ENCODE measurements at regions not wholly inside any gene's neighbourhood (a gene's known extent, or its start where the extent isn't known, plus 50 kb on each side); places are given as distances from the start of the nearest gene placed in this dataset.
"Not testable (repeated sequence)": the region's sequence is repeated elsewhere in the genome, so short reads cannot be mapped to it uniquely, and the experiment has no call there.

DNA sequence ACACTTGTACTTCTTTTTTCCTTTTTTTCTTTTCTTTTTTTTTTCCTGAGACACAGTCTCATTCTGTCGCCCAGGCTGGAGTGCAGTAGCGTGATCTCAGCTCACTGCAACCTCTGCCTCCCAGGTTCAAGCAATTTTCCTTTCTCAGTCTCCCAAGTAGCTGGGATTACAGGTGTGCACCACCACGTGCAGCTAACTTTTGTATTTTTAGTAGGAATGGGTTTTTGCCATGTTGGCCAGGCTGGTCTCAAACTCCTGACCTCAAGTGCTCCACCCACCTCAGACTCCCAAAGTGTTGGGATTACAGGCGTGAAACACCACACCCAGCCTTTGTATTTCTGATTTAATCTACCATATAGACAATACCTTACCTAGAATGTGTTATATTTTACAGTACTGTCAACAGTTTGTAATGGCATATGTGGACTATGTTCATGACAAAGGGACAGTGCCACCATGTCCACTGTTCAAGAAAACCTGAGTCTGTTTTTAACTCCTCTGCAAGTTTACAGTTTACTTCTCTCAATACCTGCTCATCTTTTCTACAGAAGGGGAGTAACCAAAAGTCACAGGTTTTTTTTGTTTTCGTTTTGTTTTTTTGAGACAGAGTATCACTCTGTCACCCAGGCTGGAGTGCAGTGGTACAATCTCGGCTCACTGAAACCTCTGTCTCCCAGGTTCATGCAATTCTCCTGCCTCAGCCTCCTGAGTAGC, 223.9 kb upstream of the KLF14 start:
- H3K36me3 ChIP-seq (ENCODE audit: control insufficient read depth, insufficient read depth, low read length); H3K27ac ChIP-seq (ENCODE audit: low read depth, low read length); H3K9me3 ChIP-seq (ENCODE audit: control insufficient read depth, insufficient read depth, low read length); H3K27me3 ChIP-seq (ENCODE audit: control insufficient read depth, insufficient read depth, low read length); H3K4me1 ChIP-seq (ENCODE audit: control insufficient read depth, insufficient read depth, low read length); DNase-seq (ENCODE audit: low read depth in 4 of 6, low spot score in 6 of 6); H3K4me3 ChIP-seq (ENCODE audit: low read depth, low read length): not testable (repeated sequence)
- WGBS (ENCODE audit: insufficient coverage) = no CpG with 5 or more reads among the region's 6 CpGs

- H3K27ac ChIP-seq (ENCODE audit: low read depth, low read length) = no peak overlapping the region
- no peak overlapping the region for H3K4me3 ChIP-seq (ENCODE audit: low read depth, low read length)
- peaks cover 4% of the 10 kb centered on the region for H3K4me1 ChIP-seq (ENCODE audit: control insufficient read depth, insufficient read depth, low read length)
- H3K9me3 ChIP-seq (ENCODE audit: control insufficient read depth, insufficient read depth, low read length) = no peaks in the 10 kb centered on the region
- WGBS (ENCODE audit: insufficient coverage) = 90% methylated on average over 2 of the region's 6 CpGs
- H3K36me3 ChIP-seq (ENCODE audit: control insufficient read depth, insufficient read depth, low read length) = no peaks in the 10 kb centered on the region
- DNase-seq (ENCODE audit: low read depth in 4 of 6, low spot score in 6 of 6) = no peak
- H3K27me3 ChIP-seq (ENCODE audit: control insufficient read depth, insufficient read depth, low read length) = no peaks in the 10 kb centered on the region
These were observed 224.8 kb upstream of the KLF14 start for GRCh38 chr7:130958846-130959245.

- WGBS (ENCODE audit: insufficient coverage) = 62% methylated on average over 3 of the region's 9 CpGs
- Histone ChIP-seq H3K27me3 (ENCODE audit: control insufficient read depth, insufficient read depth, low read length) (no peaks in the 10 kb centered on the region), H3K4me1 (ENCODE audit: control insufficient read depth, insufficient read depth, low read length) (peaks cover 4% of the 10 kb centered on the region), H3K36me3 (ENCODE audit: control insufficient read depth, insufficient read depth, low read length) (no peaks in the 10 kb centered on the region), H3K4me3 (ENCODE audit: low read depth, low read length) (no peak overlapping the region), H3K9me3 (ENCODE audit: control insufficient read depth, insufficient read depth, low read length) (no peaks in the 10 kb centered on the region), H3K27ac (ENCODE audit: low read depth, low read length) (no peak overlapping the region)
- no peak for DNase-seq (ENCODE audit: low read depth in 4 of 6, low spot score in 6 of 6)
These were observed 225.8 kb upstream of the KLF14 start for GRCh38 chr7:130959743-130960207.

GRCh38 chr7:130960208-130960988, 226.4 kb upstream of the KLF14 start:
- H3K27ac ChIP-seq (ENCODE audit: low read depth, low read length) = no peak overlapping the region

GRCh38 chr7:130961128-130961601, 227.2 kb upstream of the KLF14 start:
- H3K9me3 ChIP-seq (ENCODE audit: control insufficient read depth, insufficient read depth, low read length) = no peaks in the 10 kb centered on the region
- H3K4me1 ChIP-seq (ENCODE audit: control insufficient read depth, insufficient read depth, low read length) = peaks cover 4% of the 10 kb centered on the region
- H3K4me3 ChIP-seq (ENCODE audit: low read depth, low read length) = no peak overlapping the region
- DNase-seq (ENCODE audit: low read depth in 4 of 6, low spot score in 6 of 6) = no peak
- no peak overlapping the region for H3K27ac ChIP-seq (ENCODE audit: low read depth, low read length)
- no peaks in the 10 kb centered on the region for H3K36me3 ChIP-seq (ENCODE audit: control insufficient read depth, insufficient read depth, low read length)
- H3K27me3 ChIP-seq (ENCODE audit: control insufficient read depth, insufficient read depth, low read length) = no peaks in the 10 kb centered on the region
- 83% methylated on average over 4 of the region's 9 CpGs for WGBS (ENCODE audit: insufficient coverage)

More at GRCh38 chr7:130960208-130960988, 226.4 kb upstream of the KLF14 start:
- WGBS (ENCODE audit: insufficient coverage) = 72% methylated on average over 2 of the region's 6 CpGs
- Histone ChIP-seq H3K9me3 (ENCODE audit: control insufficient read depth, insufficient read depth, low read length) (no peaks in the 10 kb centered on the region), H3K4me1 (ENCODE audit: control insufficient read depth, insufficient read depth, low read length) (peaks cover 4% of the 10 kb centered on the region), H3K4me3 (ENCODE audit: low read depth, low read length) (no peak overlapping the region), H3K36me3 (ENCODE audit: control insufficient read depth, insufficient read depth, low read length) (no peaks in the 10 kb centered on the region), H3K27me3 (ENCODE audit: control insufficient read depth, insufficient read depth, low read length) (no peaks in the 10 kb centered on the region)
- no peak for DNase-seq (ENCODE audit: low read depth in 4 of 6, low spot score in 6 of 6)

DNA sequence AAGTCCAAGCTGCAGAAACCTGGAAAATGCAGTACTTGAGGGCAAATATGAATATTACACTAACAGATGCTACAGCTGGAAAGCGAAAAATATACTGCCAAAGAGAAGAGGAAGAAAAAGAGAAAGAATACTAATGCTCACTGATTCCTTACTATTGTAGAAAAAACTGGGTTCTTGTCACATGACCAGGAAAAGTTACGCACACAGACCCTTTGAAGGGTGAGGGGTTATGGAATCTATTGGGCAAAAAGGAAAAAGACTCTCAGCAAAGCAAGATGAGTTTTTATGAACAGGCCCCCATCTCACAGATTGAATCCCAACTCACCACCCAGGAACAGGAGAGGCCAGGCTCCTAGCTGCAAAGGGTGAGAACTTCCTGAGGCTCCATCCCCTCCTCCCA, 228.1 kb upstream of the KLF14 start:
- H3K27me3 ChIP-seq (ENCODE audit: control insufficient read depth, insufficient read depth, low read length) = no peaks in the 10 kb centered on the region
- no CpG with 5 or more reads among the region's 2 CpGs for WGBS (ENCODE audit: insufficient coverage)

DNA sequence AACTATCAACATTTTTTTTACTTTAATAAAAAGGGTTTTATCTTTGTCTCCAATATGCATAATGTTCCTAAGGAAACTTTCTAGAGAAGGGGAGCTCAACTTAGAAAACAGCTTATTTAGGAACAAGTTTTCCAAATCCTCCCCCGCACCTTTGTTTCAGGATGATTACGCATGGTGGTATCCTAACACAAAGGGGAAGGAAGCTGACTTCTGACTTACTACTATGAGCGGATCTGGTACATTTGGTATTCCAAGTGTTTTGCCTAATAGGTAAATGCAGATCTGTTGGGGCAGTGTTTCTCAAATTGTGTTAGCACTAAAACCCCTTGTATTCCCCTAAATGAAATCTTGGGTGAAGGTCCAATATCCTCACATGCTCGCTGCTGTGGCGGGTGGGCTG, 229.3 kb upstream of the KLF14 start:
- no peak overlapping the region for H3K27ac ChIP-seq (ENCODE audit: low read depth, low read length)
- no peaks in the 10 kb centered on the region for H3K9me3 ChIP-seq (ENCODE audit: control insufficient read depth, insufficient read depth, low read length)
- no peaks in the 10 kb centered on the region for H3K36me3 ChIP-seq (ENCODE audit: control insufficient read depth, insufficient read depth, low read length)
- H3K4me1 ChIP-seq (ENCODE audit: control insufficient read depth, insufficient read depth, low read length) = no peaks in the 10 kb centered on the region
- 96% methylated on average over 4 of the region's 5 CpGs for WGBS (ENCODE audit: insufficient coverage)
- no peak overlapping the region for H3K4me3 ChIP-seq (ENCODE audit: low read depth, low read length)
- no peaks in the 10 kb centered on the region for H3K27me3 ChIP-seq (ENCODE audit: control insufficient read depth, insufficient read depth, low read length)
- DNase-seq (ENCODE audit: low read depth in 4 of 6, low spot score in 6 of 6) = no peak

More for the DNA sequence above, 228.1 kb upstream of the KLF14 start:
- no peak for DNase-seq (ENCODE audit: low read depth in 4 of 6, low spot score in 6 of 6)
- no peaks in the 10 kb centered on the region for H3K9me3 ChIP-seq (ENCODE audit: control insufficient read depth, insufficient read depth, low read length)
- no peak overlapping the region for H3K27ac ChIP-seq (ENCODE audit: low read depth, low read length)
- no peaks in the 10 kb centered on the region for H3K36me3 ChIP-seq (ENCODE audit: control insufficient read depth, insufficient read depth, low read length)
- no peaks in the 10 kb centered on the region for H3K4me1 ChIP-seq (ENCODE audit: control insufficient read depth, insufficient read depth, low read length)
- H3K4me3 ChIP-seq (ENCODE audit: low read depth, low read length) = no peak overlapping the region

DNA sequence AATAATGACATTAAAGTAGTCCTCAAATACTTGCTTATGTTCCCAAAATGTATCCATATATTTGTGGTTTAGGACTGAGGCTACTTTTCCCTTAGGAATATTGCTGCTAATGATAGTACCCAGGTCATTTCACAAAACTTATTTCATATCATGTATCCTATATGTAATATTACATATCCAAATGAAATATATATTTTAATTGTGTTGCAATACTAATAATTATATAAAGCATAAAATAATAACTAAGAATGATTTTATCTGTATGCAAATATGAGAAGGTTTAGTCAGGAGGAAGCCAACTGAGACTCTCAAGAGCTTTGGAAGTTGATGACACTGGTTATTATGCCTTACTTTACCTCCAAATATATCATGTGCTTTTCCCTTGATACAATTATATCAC, 231.5 kb upstream of the KLF14 start:
- Histone ChIP-seq H3K27ac (ENCODE audit: low read depth, low read length) (no peak overlapping the region), H3K9me3 (ENCODE audit: control insufficient read depth, insufficient read depth, low read length) (no peaks in the 10 kb centered on the region), H3K27me3 (ENCODE audit: control insufficient read depth, insufficient read depth, low read length) (no peaks in the 10 kb centered on the region), H3K4me3 (ENCODE audit: low read depth, low read length) (no peak overlapping the region), H3K36me3 (ENCODE audit: control insufficient read depth, insufficient read depth, low read length) (no peaks in the 10 kb centered on the region), H3K4me1 (ENCODE audit: control insufficient read depth, insufficient read depth, low read length) (no peaks in the 10 kb centered on the region)
- DNase-seq (ENCODE audit: low read depth in 4 of 6, low spot score in 6 of 6) = no peak

GRCh38 chr7:130966246-130967009, 232.4 kb upstream of the KLF14 start:
- WGBS (ENCODE audit: insufficient coverage) = 99% methylated on average over 3 of the region's 5 CpGs
- Histone ChIP-seq H3K27ac (ENCODE audit: low read depth, low read length) (no peak overlapping the region), H3K36me3 (ENCODE audit: control insufficient read depth, insufficient read depth, low read length) (no peaks in the 10 kb centered on the region), H3K27me3 (ENCODE audit: control insufficient read depth, insufficient read depth, low read length) (no peaks in the 10 kb centered on the region), H3K4me3 (ENCODE audit: low read depth, low read length) (no peak overlapping the region), H3K9me3 (ENCODE audit: control insufficient read depth, insufficient read depth, low read length) (no peaks in the 10 kb centered on the region), H3K4me1 (ENCODE audit: control insufficient read depth, insufficient read depth, low read length) (no peaks in the 10 kb centered on the region)
- DNase-seq (ENCODE audit: low read depth in 4 of 6, low spot score in 6 of 6) = no peak

Data from spinal cord (tissue), 9 donors.